Daoy (cell line): ENCODE measurements at regions not wholly inside any gene's neighbourhood (a gene's known extent, or its start where the extent isn't known, plus 50 kb on each side); places are given as distances from the start of the nearest gene placed in this dataset.
"Not testable (repeated sequence)": the region's sequence is repeated elsewhere in the genome, so short reads cannot be mapped to it uniquely, and the experiment has no call there.

Source experiments
- DNase-seq: peaks from one replicate; pipeline ENCODE4 v3.0.0-alpha.2; 2015; ENCODE audit warnings: low read depth

DNA sequence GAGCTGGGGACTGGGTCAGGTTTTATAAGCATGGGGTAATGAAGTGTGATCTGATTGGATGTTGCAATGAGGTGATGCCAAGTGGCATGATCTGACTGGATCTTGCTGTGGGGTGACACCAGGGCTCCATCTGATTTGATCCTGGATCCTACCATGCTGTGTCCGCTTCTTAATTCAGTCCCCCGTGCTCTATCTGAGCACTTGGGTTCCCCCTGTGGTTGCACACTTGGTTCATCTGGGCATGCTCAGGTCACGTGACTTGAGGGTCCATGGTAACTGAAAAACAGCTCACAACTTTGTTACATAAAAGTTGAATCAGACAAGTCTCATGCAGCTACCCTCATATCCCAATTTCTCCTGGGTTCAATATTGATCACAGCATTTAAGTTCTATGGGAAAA, 448.6 kb upstream of the NRP1 start:
- no peak for DNase-seq

- no peak for DNase-seq
Observed at GRCh38 chr10:33781606-33782395, 447.3 kb upstream of the NRP1 start.

GRCh38 chr10:33780961-33781360, 446.5 kb upstream of the NRP1 start:
- DNase-seq, result no peak

DNA sequence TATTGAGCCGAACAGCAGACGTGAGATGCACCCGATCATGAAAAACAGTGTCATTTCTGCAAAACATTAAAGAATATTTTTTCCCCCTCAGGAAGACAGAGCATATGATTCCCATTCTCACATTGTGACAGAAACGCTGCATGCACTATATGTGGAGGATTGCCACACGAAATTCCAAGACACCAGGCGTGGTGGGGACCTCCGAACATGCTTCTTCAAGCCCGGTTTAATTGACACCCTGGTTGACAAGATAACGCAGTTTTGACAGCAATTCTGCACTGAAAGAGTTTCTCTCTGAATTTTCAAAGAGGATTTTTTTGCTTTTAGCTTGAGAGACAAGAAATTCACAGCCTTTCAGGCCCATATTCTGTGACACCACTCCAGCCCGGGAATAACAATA, 442.8 kb upstream of the NRP1 start:
- DNase-seq, result no peak

- DNase-seq, result no peak
Observed at GRCh38 chr10:33776419-33777070, 442.1 kb upstream of the NRP1 start.

- no peak for DNase-seq
Observed at GRCh38 chr10:33774857-33775256, 440.4 kb upstream of the NRP1 start.

GRCh38 chr10:33773886-33774480, 439.5 kb upstream of the NRP1 start:
- DNase-seq, result no peak

DNA sequence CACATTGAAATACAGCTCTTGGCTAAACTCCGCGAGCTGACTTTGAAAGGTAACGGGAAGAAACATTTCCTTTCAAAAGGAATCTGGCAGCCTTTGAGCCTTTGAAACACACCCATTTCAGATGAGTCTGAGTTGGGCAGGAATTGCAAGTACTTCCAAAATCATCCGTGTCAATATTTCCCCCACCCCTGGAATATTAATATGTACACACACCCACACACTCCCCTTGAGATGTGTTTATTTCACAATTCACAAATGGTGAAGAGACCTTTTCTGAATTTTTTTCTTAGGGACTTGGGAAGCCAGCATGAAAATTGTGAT, 438.7 kb upstream of the NRP1 start:
- no peak for DNase-seq

GRCh38 chr10:33772370-33773252, 438.1 kb upstream of the NRP1 start:
- DNase-seq, result no peak

DNA sequence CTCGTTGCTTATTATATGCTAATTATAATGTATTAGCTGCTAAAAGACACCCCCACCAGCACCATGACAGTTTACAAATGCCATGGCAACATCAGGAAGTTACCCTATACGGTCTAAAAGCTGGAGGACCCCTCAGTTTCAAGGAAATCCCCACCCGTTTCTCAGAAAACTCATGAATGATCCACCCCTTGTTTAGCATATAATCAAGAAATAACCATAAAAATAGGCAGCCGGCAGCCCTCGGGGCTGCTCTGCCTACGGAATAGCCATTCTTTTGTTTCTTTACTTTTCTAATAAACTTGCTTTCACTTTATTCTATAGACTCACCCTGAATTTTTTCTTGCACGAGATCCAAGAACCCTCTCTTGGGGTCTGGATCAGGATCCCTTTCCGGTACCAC, 437.4 kb upstream of the NRP1 start:
- DNase-seq, result not testable (repeated sequence)

DNA sequence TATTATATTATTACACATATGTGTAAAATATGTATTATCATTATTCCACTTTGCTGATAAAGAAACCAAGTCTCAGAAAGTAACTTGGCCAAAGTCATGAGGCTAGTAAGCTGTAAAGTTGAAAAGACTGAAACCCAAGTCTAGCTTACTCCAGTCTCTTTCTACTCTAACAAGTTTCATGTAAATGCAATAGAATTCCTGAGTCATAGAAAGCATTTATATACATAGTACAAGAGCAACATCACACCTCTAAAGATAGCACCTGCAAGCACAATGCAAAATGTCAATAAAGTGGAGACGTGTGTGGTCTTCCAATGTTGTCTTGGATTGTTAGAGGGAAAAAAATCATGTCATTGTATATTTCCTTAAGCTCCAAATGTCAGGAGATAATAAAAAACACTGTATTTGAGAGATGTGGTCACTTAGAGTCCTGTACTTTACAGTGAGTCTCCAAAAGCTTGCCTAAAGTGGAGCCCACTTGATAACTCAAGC, 430.3 kb upstream of the NRP1 start:
- no peak for DNase-seq

DNA sequence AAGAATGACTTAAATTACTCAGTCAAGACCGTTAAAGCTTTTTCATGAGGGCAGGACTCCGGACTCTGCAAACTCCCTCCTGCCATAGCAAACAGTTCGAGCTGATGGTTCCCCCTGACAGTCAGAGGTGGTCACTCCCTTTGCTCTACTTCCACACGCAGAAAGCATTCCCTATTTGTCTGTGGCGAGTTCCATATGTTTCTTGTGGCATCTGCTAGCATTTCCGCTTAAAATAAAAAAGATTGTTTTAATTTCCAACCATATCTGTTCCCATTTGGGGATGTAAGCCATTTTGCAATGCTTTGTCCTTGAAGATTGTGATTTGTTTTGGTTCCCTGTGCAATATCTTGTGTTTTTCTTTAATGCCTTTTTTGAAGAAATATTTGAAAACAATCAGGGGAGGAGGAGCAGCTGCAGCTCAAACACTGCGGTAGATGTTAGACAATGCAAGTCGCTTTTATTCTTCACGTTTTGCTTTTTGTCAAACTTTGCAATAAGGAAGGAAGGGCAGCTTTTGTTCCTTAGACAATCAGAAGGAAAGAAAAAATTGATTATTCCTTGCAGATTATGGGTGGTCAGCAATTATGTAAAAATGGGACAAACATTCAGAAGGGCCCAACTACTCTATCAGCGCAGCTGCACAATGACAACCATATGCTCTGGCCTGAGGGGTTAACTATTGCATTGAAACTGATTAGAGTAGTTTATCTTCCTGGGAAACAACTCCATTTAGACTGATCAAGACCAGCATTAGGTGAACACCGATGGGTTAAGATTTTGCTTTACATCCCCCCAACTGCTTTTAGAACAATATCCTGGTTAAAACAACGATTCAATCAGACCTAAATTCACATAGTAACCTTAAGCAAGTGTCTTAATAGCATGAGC, 425.8 kb upstream of the NRP1 start:
- DNase-seq, result no peak

- no peak for DNase-seq
Observed at GRCh38 chr10:33759191-33759590, 424.7 kb upstream of the NRP1 start.

DNA sequence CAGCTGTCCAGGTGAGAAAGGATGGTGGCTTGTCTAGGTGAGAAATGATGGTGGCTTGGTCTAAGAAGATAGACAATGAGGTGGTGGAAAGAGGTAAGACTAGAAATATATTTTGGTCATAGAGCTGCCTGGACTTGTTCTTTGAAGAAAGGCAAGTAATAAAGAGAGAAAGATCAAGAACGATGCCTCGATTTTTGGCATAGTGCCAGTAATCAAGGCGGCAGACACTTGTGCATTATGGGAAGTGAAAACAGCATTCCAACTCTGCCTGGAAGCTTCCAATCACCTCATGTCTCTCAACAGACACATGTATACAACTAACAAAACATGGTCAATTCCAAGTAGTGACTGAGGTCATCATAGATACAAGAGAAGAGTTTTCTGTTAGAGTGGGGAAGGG, 423.8 kb upstream of the NRP1 start:
- no peak for DNase-seq

GRCh38 chr10:33754052-33754451, 419.6 kb upstream of the NRP1 start:
- no peak for DNase-seq

DNA sequence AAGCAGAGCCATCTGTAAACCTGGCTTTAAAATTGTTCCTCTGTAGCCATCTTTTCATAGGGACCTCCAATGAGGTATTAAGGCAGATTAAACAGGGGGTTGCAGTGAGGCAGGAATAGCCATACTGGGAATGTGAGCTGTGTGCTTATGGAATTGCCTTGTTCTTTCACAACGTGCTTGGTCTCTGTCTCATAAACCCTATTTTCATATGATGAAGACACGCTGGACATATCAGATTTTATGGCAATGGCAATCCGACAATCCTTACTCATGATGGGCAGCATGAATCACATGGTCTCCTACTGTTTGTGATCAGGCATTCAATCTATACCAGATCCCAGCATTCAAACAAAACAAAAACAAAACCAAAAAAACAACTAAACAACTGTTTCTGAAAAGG, 418.9 kb upstream of the NRP1 start:
- DNase-seq, result no peak

- no peak for DNase-seq
Observed at GRCh38 chr10:33749790-33750189, 415.3 kb upstream of the NRP1 start.

GRCh38 chr10:33749067-33749735, 414.7 kb upstream of the NRP1 start:
- DNase-seq, result no peak

GRCh38 chr10:33746836-33747268, 412.4 kb upstream of the NRP1 start:
- DNase-seq, result peak; percentile 9

- DNase-seq, result no peak
Observed at GRCh38 chr10:33746186-33746585, 411.7 kb upstream of the NRP1 start.
